SJSA1 (cell line): ENCODE measurements at regions not wholly inside any gene's neighbourhood (a gene's known extent, or its start where the extent isn't known, plus 50 kb on each side); places are given as distances from the start of the nearest gene placed in this dataset.

Experiments used
- DNase-seq, 2 experiments: peaks; one replicate each; pipeline ENCODE4 v3.0.0-alpha.2; 2015 to 2020; ENCODE audit warnings: low spot score in 2 of 2, low read depth in 1 of 2
- H3K27ac ChIP-seq: fragments of 250-450 bp; sonication (Bioruptor Pico); 2 replicates; pipeline ENCODE4 v1.5.1; 2020; ENCODE audit warnings: mild to moderate bottlenecking, moderate library complexity
- H3K27me3 ChIP-seq: fragments of 250-450 bp; sonication (Bioruptor Pico); replicated peaks from 2 replicates; pipeline ENCODE4 v1.5.1; 2020; ENCODE audit warnings: mild to moderate bottlenecking, moderate library complexity
- H3K36me3 ChIP-seq: fragments of 250-450 bp; sonication (Bioruptor Pico); 2 replicates; pipeline ENCODE4 v1.5.1; 2020; ENCODE audit warnings: mild to moderate bottlenecking
- H3K4me1 ChIP-seq: fragments of 250-450 bp; sonication (Bioruptor Pico); replicated peaks from 2 replicates; pipeline ENCODE4 v1.6.1; 2021; ENCODE audit warnings: mild to moderate bottlenecking
- H3K4me3 ChIP-seq: fragments of 250-450 bp; sonication (Bioruptor Pico); 2 replicates; pipeline ENCODE4 v1.5.1; 2020; ENCODE audit warnings: mild to moderate bottlenecking
- H3K9me3 ChIP-seq: fragments of 250-450 bp; sonication (Bioruptor Pico); replicated peaks from 2 replicates; pipeline ENCODE4 v1.5.1; 2020; ENCODE audit warnings: mild to moderate bottlenecking

GRCh38 chr9:10946676-10947410 lies 334.0 kb upstream of the PTPRD start:
- H3K4me3 ChIP-seq = no peak overlapping the region
- H3K27me3 ChIP-seq = no peaks in the 10 kb centered on the region
- DNase-seq = no peak
- H3K36me3 ChIP-seq = no peaks in the 10 kb centered on the region
- no peaks in the 10 kb centered on the region for H3K4me1 ChIP-seq
- no peaks in the 10 kb centered on the region for H3K9me3 ChIP-seq
- H3K27ac ChIP-seq = no peak overlapping the region

- Histone ChIP-seq H3K27ac (no peak overlapping the region), H3K27me3 (no peaks in the 10 kb centered on the region), H3K4me1 (no peaks in the 10 kb centered on the region), H3K9me3 (no peaks in the 10 kb centered on the region), H3K4me3 (no peak overlapping the region), H3K36me3 (no peaks in the 10 kb centered on the region)
- no peak for DNase-seq
Observed at GRCh38 chr9:10957878-10958277, 345.1 kb upstream of the PTPRD start.

GRCh38 chr9:10961883-10962282 lies 349.1 kb upstream of the PTPRD start:
- Histone ChIP-seq H3K9me3 (no peaks in the 10 kb centered on the region), H3K27me3 (no peaks in the 10 kb centered on the region)
- no peak for DNase-seq

GRCh38 chr9:10983251-10983650 lies 370.4 kb upstream of the PTPRD start:
- no peak overlapping the region for H3K27ac ChIP-seq

More at GRCh38 chr9:10961883-10962282, 349.1 kb upstream of the PTPRD start:
- Histone ChIP-seq H3K4me3 (no peak overlapping the region), H3K36me3 (no peaks in the 10 kb centered on the region), H3K27ac (no peak overlapping the region), H3K4me1 (no peaks in the 10 kb centered on the region)

GRCh38 chr9:10999646-11000045 lies 386.8 kb upstream of the PTPRD start:
- no peaks in the 10 kb centered on the region for H3K4me1 ChIP-seq
- H3K9me3 ChIP-seq = no peaks in the 10 kb centered on the region

More at GRCh38 chr9:10983251-10983650, 370.4 kb upstream of the PTPRD start:
- no peaks in the 10 kb centered on the region for H3K9me3 ChIP-seq
- H3K36me3 ChIP-seq = no peaks in the 10 kb centered on the region
- H3K27me3 ChIP-seq = no peaks in the 10 kb centered on the region
- DNase-seq = no peak
- no peak overlapping the region for H3K4me3 ChIP-seq
- H3K4me1 ChIP-seq = no peaks in the 10 kb centered on the region

GRCh38 chr9:11001546-11001945 lies 388.7 kb upstream of the PTPRD start:
- DNase-seq = no peak
- H3K36me3 ChIP-seq = no peaks in the 10 kb centered on the region
- no peaks in the 10 kb centered on the region for H3K4me1 ChIP-seq
- H3K27me3 ChIP-seq = no peaks in the 10 kb centered on the region
- no peaks in the 10 kb centered on the region for H3K9me3 ChIP-seq
- H3K4me3 ChIP-seq = no peak overlapping the region
- no peak overlapping the region for H3K27ac ChIP-seq

More at GRCh38 chr9:10999646-11000045, 386.8 kb upstream of the PTPRD start:
- Histone ChIP-seq H3K27ac (no peak overlapping the region), H3K4me3 (no peak overlapping the region), H3K27me3 (no peaks in the 10 kb centered on the region), H3K36me3 (no peaks in the 10 kb centered on the region)
- DNase-seq = no peak

- no peaks in the 10 kb centered on the region for H3K9me3 ChIP-seq
- H3K36me3 ChIP-seq = no peaks in the 10 kb centered on the region
- no peak for DNase-seq
- no peak overlapping the region for H3K4me3 ChIP-seq
- no peaks in the 10 kb centered on the region for H3K4me1 ChIP-seq
- H3K27ac ChIP-seq = no peak overlapping the region
- no peaks in the 10 kb centered on the region for H3K27me3 ChIP-seq
Observed at GRCh38 chr9:11002705-11003104, 389.9 kb upstream of the PTPRD start.

GRCh38 chr9:11003836-11004235 lies 391.0 kb upstream of the PTPRD start:
- no peak for DNase-seq
- Histone ChIP-seq H3K36me3 (no peaks in the 10 kb centered on the region), H3K27ac (no peak overlapping the region), H3K4me3 (no peak overlapping the region), H3K9me3 (no peaks in the 10 kb centered on the region), H3K4me1 (no peaks in the 10 kb centered on the region), H3K27me3 (no peaks in the 10 kb centered on the region)

- Histone ChIP-seq H3K4me3 (no peak overlapping the region), H3K36me3 (no peaks in the 10 kb centered on the region), H3K4me1 (no peaks in the 10 kb centered on the region), H3K9me3 (no peaks in the 10 kb centered on the region), H3K27me3 (no peaks in the 10 kb centered on the region), H3K27ac (no peak overlapping the region)
- DNase-seq = no peak
Observed at GRCh38 chr9:11011696-11012095, 398.9 kb upstream of the PTPRD start.

GRCh38 chr9:11016081-11016480 lies 403.3 kb upstream of the PTPRD start:
- H3K27ac ChIP-seq = no peak overlapping the region
- H3K4me3 ChIP-seq = no peak overlapping the region
- no peak for DNase-seq
- no peaks in the 10 kb centered on the region for H3K27me3 ChIP-seq
- no peaks in the 10 kb centered on the region for H3K36me3 ChIP-seq
- H3K9me3 ChIP-seq = no peaks in the 10 kb centered on the region
- H3K4me1 ChIP-seq = no peaks in the 10 kb centered on the region

- no peaks in the 10 kb centered on the region for H3K9me3 ChIP-seq
- H3K36me3 ChIP-seq = no peaks in the 10 kb centered on the region
- DNase-seq = no peak
- H3K4me3 ChIP-seq = no peak overlapping the region
- H3K27me3 ChIP-seq = no peaks in the 10 kb centered on the region
- no peaks in the 10 kb centered on the region for H3K4me1 ChIP-seq
- no peak overlapping the region for H3K27ac ChIP-seq
Observed at GRCh38 chr9:11023201-11023600, 410.4 kb upstream of the PTPRD start.

GRCh38 chr9:11025775-11026174 lies 413.0 kb upstream of the PTPRD start:
- Histone ChIP-seq H3K27ac (no peak overlapping the region), H3K4me3 (no peak overlapping the region), H3K36me3 (no peaks in the 10 kb centered on the region), H3K4me1 (no peaks in the 10 kb centered on the region), H3K9me3 (no peaks in the 10 kb centered on the region), H3K27me3 (no peaks in the 10 kb centered on the region)
- no peak for DNase-seq

GRCh38 chr9:11038366-11038765 lies 425.6 kb upstream of the PTPRD start:
- no peaks in the 10 kb centered on the region for H3K9me3 ChIP-seq
- no peak overlapping the region for H3K4me3 ChIP-seq
- no peaks in the 10 kb centered on the region for H3K27me3 ChIP-seq
- no peaks in the 10 kb centered on the region for H3K36me3 ChIP-seq
- no peak for DNase-seq
- no peak overlapping the region for H3K27ac ChIP-seq
- no peaks in the 10 kb centered on the region for H3K4me1 ChIP-seq

- Histone ChIP-seq H3K27ac (no peak overlapping the region), H3K36me3 (no peaks in the 10 kb centered on the region), H3K27me3 (no peaks in the 10 kb centered on the region), H3K4me1 (no peaks in the 10 kb centered on the region), H3K4me3 (no peak overlapping the region), H3K9me3 (no peaks in the 10 kb centered on the region)
- no peak for DNase-seq
Observed at GRCh38 chr9:11039006-11039405, 426.2 kb upstream of the PTPRD start.

GRCh38 chr9:11045589-11045988 lies 432.8 kb upstream of the PTPRD start:
- H3K4me1 ChIP-seq = no peaks in the 10 kb centered on the region
- H3K4me3 ChIP-seq = no peak overlapping the region
- DNase-seq = no peak
- H3K36me3 ChIP-seq = no peaks in the 10 kb centered on the region
- H3K9me3 ChIP-seq = no peaks in the 10 kb centered on the region
- no peaks in the 10 kb centered on the region for H3K27me3 ChIP-seq
- no peak overlapping the region for H3K27ac ChIP-seq
